Ishikawa (cell line): ENCODE measurements at regions not wholly inside any gene's neighbourhood (a gene's known extent, or its start where the extent isn't known, plus 50 kb on each side); places are given as distances from the start of the nearest gene placed in this dataset.

ENCODE experiments used
- CEBPB ChIP-seq: IDR thresholded peaks from 2 replicates; pipeline ENCODE4 v1.6.1; 2012
- CREB1 ChIP-seq: IDR thresholded peaks from 2 replicates; pipeline ENCODE4 v1.6.1; 2012; ENCODE audit warnings: low read depth
- EGR1 ChIP-seq: IDR thresholded peaks from 2 replicates; pipeline ENCODE4 v1.6.1; 2012
- EP300 ChIP-seq: IDR thresholded peaks from 2 replicates; pipeline ENCODE4 v1.6.1; 2012; ENCODE audit warnings: borderline replicate concordance
- FOXM1 ChIP-seq: IDR thresholded peaks from 2 replicates; pipeline ENCODE4 v1.6.1; 2012; ENCODE audit warnings: low read depth, borderline replicate concordance
- MAX ChIP-seq: IDR thresholded peaks from 2 replicates; pipeline ENCODE4 v1.6.1; 2012
- NFIC ChIP-seq: IDR thresholded peaks from 2 replicates; pipeline ENCODE4 v1.6.1; 2012
- RAD21 ChIP-seq: IDR thresholded peaks from 2 replicates; pipeline ENCODE4 v1.6.1; 2012; ENCODE audit warnings: low read depth
- REST ChIP-seq: IDR thresholded peaks from 2 replicates; pipeline ENCODE4 v1.6.1; 2012; ENCODE audit warnings: low read depth, mild to moderate bottlenecking
- TAF1 ChIP-seq: IDR thresholded peaks from 2 replicates; pipeline ENCODE4 v1.6.1; 2012; ENCODE audit warnings: low read depth, mild to moderate bottlenecking
- TCF12 ChIP-seq: IDR thresholded peaks from 2 replicates; pipeline ENCODE4 v1.6.1; 2012; ENCODE audit warnings: low read depth
- TEAD4 ChIP-seq: IDR thresholded peaks from 2 replicates; pipeline ENCODE4 v1.6.1; 2012
- USF1 ChIP-seq: IDR thresholded peaks from 2 replicates; pipeline ENCODE4 v1.6.1; 2012
- YY1 ChIP-seq: IDR thresholded peaks from 2 replicates; pipeline ENCODE4 v1.6.1; 2012; ENCODE audit warnings: low read depth
- ZBTB7A ChIP-seq: IDR thresholded peaks from 2 replicates; pipeline ENCODE4 v1.6.1; 2012; ENCODE audit warnings: low read depth

GRCh38 chr3:36025232-36025631, 355.1 kb upstream of the STAC start:
- TF ChIP-seq TAF1, result no peak
- TF ChIP-seq YY1, result no peak
- TF ChIP-seq RAD21, result no peak
- no peak for TF ChIP-seq MAX
- no peak for TF ChIP-seq REST
- TF ChIP-seq CEBPB, result no peak
- no peak for TF ChIP-seq TEAD4
- TF ChIP-seq ZBTB7A, result no peak
- TF ChIP-seq FOXM1, result no peak
- TF ChIP-seq EP300, result no peak
- no peak for TF ChIP-seq EGR1
- TF ChIP-seq CREB1, result no peak
- TF ChIP-seq NFIC, result no peak
- no peak for TF ChIP-seq USF1
- no peak for TF ChIP-seq TCF12

GRCh38 chr3:36032180-36033047, 347.9 kb upstream of the STAC start:
- no peak for TF ChIP-seq TAF1
- no peak for TF ChIP-seq USF1
- TF ChIP-seq CREB1, result no peak
- TF ChIP-seq NFIC, result no peak
- TF ChIP-seq YY1, result no peak
- no peak for TF ChIP-seq CEBPB
- no peak for TF ChIP-seq TCF12
- no peak for TF ChIP-seq REST
- no peak for TF ChIP-seq ZBTB7A
- TF ChIP-seq EP300, result no peak

GRCh38 chr3:36058404-36059030, 321.8 kb upstream of the STAC start:
- no peak for TF ChIP-seq USF1
- TF ChIP-seq MAX, result no peak
- no peak for TF ChIP-seq EP300
- no peak for TF ChIP-seq TAF1

- no peak for TF ChIP-seq USF1
- no peak for TF ChIP-seq ZBTB7A
- TF ChIP-seq EP300, result no peak
- no peak for TF ChIP-seq CEBPB
- no peak for TF ChIP-seq NFIC
- no peak for TF ChIP-seq TEAD4
- no peak for TF ChIP-seq EGR1
- no peak for TF ChIP-seq CREB1
- TF ChIP-seq REST, result no peak
- no peak for TF ChIP-seq TCF12
- TF ChIP-seq TAF1, result no peak
- TF ChIP-seq MAX, result no peak
- TF ChIP-seq RAD21, result no peak
- TF ChIP-seq YY1, result no peak
- TF ChIP-seq FOXM1, result no peak
Observed at GRCh38 chr3:36060950-36061349, 319.4 kb upstream of the STAC start.
